ENCODE measurements at regions not wholly inside any gene's neighbourhood (a gene's known extent, or its start where the extent isn't known, plus 50 kb on each side); places are given as distances from the start of the nearest gene placed in this dataset.

DNA sequence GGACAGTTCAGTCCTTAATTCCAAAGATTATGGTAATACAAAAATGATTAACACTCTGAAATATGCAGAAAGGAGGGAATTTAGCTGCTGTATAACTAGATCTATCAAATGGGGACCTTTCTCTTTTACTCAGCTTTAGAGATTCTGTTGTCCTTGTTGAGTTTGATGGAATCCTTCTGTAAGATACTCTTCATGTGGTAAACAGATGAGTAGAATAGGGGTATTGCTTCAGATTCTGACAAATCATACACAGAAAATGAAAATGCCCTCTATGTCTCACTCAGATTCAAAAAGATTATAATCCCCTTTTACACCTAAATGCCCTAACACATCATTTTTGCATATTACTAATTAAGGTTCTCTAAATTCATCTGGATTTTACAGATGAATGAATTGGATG lies 50.7 kb downstream of the ARHGAP35 start:
- no peak for DNase-seq (ENCODE audit: low read depth)

DNA sequence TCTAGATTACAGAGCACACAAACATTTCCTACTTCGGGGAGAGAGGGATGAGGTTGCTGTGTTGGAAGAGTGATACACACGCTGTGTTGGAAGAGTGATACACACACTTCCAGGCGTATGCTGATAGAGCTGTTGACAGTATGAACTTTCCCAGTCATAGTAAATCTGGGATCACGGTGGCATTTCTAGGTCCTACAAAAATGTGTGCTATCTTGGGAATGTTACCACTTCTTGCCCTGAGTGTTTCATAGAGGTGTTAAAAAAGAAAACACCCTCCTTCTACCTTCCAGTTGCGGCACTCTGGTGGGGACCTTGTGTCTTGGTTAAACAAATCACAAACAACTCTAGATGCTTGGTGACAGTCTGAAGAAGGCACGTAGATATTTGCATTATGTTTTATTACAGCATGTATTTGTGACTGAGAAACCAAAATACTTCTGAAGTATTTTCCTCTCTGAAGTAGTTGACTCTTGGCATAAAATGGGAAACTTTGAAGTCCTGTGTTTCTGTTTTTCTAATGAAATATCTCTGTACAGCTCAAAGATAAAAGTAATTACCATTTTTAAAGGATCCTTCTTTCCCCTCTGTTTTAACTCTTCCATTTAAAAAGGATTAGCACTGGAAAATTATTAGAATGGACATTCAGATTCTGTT lies 52.5 kb downstream of the ARHGAP35 start:
- no peak for DNase-seq (ENCODE audit: low read depth)

DNA sequence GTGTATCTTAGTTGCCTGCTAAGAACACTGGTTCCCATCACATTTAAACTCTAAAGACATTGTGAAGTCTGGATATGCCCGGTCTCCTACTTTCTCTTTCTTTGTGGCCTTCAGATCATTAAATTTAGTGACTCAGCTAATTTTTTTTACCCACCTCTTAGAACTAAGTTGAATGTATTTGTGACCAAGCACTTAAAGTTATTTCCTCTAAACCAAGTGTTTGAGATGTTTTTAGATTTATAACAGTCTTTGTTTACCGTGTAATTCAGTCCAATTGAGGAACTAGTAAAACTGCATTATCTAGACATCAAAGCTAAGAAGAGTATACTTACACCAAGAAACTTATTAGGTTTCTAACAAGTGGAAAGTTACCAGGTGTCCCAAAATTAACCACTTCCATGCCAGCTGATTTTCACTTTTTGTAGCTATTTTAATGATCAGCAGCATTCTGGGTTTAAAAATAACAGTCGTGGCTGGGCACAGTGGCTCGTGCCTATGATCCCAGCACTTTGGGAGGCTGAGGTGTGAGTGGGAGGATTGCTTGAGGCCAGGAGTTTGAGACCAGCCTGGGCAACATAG lies 53.1 kb downstream of the ARHGAP35 start:
- DNase-seq (ENCODE audit: low read depth) = no peak

DNA sequence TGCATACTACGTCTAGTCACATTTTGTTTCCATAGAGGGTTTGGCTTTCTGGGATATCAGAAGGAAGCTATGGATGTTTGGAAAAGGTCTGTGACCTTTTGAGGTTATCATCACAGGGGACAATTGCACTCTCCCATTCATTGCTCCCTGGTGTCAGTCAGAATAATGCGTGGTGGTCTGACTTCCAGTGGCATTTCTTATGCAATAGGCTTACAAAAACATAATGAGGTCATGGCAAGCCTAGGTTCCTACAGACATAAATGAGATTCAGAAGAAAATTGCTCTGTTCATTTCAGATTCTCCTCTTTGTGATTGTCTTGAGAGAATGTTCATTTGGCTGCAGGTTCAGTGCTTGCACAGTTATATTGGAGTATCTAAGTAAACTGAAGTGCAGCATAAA lies 54.6 kb downstream of the ARHGAP35 start:
- DNase-seq (ENCODE audit: low read depth) = no peak

DNA sequence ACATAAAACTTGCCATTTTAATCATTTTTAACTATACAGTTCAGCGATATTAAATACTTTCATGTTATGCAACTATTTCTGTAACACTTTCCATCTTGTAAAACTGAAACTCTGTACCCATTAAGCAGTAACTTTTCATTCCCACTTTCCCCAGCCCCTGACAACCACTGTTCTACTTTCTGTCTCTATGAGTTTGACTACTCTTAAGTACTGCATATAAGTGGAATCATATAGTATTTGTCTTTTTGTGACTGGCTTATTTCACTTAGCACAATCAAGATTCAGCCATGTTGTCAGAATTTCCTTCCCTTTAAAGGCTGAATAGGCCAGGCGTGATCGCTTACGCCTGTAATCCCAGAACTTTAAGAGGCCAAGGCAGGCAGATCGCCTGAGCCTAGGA lies 56.2 kb downstream of the ARHGAP35 start:
- DNase-seq (ENCODE audit: low read depth) = no peak

DNA sequence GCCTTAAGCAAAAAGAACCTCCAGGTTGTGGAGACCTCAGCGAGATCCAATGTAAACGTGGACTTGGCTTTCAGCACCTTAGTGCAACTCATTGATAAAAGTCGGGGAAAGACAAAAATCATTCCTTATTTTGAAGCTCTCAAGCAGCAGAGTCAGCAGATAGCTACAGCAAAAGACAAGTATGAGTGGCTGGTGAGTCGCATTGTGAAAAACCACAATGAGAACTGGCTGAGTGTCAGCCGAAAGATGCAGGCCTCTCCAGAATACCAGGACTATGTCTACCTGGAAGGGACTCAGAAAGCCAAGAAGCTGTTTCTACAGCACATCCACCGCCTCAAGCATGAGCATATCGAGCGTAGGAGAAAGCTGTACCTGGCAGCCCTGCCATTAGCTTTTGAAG lies 58.5 kb downstream of the ARHGAP35 start:
- no peak for DNase-seq (ENCODE audit: low read depth)

DNA sequence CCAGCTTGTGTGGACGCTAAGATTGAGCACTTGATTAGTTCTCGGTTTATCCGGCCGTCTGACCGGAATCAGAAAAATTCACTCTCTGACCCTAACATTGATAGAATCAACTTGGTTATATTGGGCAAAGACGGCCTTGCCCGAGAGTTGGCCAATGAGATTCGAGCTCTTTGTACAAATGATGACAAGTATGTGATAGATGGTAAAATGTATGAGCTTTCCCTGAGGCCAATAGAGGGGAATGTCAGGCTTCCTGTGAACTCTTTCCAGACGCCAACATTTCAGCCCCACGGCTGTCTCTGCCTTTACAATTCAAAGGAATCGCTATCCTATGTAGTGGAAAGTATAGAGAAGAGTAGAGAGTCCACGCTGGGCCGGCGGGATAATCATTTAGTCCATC lies 59.6 kb downstream of the ARHGAP35 start:
- no peak for DNase-seq (ENCODE audit: low read depth)

DNA sequence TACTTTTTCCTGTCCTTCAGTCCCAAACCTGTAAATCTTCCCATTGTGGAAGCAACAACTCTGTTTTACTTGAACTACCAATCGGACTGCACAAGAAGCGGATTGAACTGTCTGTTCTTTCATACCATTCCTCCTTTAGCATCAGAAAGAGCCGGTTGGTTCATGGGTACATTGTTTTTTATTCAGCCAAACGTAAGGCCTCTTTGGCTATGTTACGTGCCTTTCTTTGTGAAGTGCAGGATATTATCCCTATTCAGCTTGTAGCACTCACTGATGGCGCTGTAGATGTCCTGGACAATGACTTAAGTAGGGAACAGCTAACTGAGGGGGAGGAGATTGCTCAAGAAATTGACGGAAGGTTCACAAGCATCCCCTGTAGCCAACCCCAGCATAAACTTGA lies 60.3 kb downstream of the ARHGAP35 start:
- no peak for DNase-seq (ENCODE audit: low read depth)

DNA sequence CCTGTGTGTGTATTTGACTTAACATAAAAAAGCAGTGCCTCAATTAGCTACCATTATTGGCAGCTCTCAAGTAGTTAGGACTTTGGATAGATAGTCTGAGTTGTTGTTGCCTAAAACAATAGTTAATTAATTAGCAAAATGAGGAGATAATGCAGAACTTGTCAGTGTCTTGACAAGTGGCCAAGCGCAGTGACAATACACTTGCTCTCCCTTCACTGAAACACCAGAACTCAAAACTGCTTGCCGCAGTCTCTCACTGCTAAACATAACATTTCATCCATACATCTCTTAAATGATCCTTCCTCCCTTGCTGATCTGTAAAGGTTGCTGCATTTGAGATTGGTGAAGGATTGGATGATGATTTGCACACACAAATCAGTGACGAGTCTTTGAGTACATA lies 61.7 kb downstream of the ARHGAP35 start:
- no peak for DNase-seq (ENCODE audit: low read depth)

DNA sequence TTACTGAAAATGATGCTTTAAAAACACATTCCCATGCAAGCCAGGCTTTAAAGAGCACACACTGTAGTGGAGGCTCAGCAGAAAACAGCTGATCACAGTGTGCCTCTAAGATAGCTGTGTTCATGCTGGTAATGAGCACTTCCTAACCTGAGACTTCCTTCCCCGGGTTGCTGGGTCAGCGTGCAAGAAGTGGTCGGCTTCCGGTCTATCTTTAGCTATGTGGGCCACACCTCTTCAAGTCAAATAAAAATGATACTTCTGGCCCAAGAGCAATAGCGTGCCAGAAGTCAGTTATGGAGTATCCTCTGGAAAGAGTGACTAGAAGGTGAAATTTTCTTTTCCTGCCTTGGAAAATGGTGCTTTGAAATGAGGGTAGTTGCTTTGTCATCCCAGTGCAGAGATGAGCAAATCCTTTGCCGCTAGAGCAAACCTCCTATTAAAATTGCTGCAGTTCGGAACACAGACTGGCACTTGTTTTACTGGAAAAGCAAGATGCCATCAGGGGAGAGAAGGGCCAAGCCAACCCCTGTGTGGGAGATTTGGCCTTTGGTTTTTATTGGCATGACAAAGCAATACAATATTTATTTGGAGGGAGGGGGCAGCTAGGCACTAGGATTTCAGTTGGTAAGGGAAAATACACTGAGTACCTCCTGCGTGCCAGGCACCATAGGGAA lies 64.2 kb downstream of the ARHGAP35 start:
- no peak for DNase-seq (ENCODE audit: low read depth)

DNA sequence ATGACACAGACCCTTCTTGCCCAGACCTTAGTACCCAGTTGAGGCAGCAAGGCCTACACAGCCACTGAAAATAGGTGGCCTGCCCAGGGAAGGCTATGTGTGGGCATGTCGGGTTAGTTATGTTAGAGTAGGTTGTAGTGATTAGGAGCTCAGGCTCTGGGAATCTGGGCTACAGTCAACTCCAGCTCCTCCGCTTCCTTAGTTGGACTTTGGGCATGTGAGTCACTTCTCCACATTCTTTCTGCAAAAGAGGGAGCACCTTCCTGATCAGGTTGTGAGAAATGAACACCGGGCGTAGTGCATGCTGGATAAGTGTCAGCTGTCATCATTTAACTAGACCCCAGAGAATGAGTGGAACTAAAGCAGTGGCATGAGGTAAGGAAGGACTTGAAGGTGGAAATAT lies 64.8 kb downstream of the ARHGAP35 start:
- DNase-seq (ENCODE audit: low read depth) = no peak

DNA sequence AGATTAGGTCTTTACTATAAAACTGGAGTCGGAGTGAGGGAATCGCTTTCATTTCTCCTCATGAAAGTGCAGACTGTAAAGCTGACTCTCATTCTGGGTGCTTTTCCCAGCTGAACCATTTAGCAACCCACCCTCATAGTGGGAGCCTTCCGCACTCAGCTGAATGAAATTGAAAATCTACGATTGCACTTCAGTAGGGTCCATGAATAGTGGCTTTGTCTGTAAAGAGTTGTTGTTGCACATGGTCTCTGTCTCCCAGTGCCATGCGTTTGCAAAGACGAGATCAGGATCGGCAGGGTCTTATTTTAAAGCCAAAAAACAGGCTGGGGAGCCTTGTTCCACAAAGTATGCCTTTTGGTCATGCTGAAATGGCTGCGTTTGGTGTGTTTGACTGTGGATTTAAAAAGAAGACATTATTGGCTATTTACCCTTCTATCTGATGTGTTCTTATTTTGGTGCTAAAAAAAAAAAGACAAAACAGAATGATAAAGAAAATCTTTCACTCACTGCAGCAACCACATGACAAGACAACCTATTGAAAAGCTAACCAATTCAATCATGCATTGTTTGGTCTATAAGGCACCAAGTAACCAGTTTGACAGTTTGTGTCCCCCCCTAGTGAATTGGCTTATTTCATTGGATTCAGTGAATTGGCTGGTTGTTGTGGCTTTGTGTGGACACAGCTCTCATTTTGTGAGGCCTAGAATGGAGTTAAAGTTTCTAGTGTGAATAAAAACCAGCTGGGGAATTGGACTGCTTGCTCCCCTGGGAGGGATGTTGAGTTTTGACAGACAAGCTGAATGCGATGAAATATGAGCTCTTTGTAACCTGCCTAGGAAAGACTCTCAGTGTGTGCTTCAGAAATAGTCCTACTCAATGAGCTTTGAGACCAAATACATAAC lies 65.6 kb downstream of the ARHGAP35 start:
- DNase-seq (ENCODE audit: low read depth) = no peak

DNA sequence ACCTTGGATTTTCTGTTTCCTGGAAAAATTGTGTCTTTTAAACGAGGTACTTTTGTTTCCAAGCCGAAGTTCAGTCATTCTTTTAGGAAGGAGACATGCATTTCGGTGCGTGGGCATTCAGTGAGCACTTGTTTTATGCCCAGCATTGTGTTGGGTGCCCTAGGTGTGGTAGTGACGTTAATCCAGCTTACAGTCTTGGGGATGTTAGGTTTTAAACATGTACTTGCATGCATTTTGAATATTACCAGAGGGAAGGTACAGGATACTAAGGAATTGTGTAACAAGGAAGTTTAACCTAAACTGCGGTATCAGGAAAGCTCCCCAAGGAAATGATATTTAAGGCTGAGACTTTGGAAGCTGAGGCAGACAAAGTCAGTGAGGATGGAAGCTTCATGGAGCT lies 66.3 kb downstream of the ARHGAP35 start:
- no peak for DNase-seq (ENCODE audit: low read depth)

DNA sequence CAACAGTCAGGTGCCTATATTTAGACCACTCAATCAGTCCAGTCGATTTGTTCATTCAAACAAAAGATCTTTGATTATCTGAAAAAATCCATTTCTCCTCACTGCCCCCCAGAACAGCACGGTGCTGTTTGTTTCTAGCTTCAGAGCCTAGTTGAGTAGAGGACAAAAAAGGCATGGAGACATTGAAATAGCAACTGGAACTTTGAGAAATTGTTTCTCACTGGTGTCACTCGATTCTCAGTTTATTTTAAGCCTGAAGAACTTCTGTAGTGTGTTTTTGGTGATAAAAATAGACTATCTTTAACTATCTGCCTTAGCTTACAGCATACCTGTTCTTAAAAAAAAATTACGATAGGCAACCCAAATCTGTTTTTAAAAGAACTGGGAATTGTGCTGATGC lies 67.1 kb downstream of the ARHGAP35 start:
- no peak for DNase-seq (ENCODE audit: low read depth)

DNA sequence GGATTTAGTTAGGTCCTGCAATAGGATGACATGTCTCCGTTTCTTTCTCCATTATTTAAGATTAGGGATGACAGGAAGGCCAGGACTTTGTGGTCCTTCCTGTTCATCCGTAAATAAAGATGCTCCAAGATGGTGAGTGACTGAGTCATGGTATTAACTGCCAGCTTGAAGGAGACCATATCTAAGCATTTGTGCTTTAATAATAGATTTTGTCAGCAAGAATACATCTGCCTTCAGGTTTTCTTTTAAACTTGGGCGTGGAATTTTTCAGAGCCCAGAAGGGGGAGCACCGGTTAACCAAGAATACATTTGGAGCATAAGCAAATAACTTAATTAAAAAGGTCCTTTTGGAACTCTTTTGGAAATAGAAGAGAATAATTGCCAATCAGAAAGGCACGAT lies 68.2 kb downstream of the ARHGAP35 start:
- no peak for DNase-seq (ENCODE audit: low read depth)

DNA sequence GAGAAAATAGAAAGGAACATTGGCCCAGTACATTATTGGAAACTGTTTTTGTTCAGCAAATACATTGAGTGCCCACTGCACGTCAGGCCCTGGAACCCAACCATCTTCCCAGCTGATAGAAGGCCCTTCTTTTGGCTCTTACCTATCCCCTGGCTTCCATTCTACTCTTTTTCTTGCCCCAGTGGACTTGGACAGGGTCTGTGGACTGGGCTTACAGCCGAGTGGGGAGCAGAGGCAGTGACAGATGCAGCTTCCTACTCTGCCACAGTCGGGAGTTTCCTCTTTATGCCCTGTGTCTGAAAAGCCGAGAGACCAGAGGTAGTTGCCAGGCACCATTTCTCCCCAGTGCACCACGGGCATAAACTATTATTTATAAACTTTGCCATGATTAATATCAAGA lies 70.4 kb downstream of the ARHGAP35 start:
- DNase-seq (ENCODE audit: low read depth) = no peak

DNA sequence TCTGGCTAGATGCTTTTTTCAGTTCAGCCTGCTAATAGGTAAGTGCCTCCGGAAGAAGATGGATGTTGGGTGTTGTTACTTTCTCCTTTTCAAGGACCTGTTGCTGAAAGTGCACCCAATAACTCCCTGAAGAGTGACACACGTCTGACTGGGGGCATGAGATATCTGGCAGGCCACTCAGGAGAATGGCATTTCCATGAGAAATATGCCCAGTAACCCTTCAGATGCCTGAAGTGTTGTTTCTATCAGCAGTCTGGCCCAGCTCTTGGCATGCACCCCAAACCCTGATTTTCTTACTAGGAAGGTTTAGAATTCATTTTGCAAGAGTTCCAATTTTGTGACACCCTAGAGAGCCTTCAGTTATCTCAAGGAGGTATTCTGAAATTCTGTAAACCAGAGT lies 71.5 kb downstream of the ARHGAP35 start:
- DNase-seq (ENCODE audit: low read depth) = no peak

DNA sequence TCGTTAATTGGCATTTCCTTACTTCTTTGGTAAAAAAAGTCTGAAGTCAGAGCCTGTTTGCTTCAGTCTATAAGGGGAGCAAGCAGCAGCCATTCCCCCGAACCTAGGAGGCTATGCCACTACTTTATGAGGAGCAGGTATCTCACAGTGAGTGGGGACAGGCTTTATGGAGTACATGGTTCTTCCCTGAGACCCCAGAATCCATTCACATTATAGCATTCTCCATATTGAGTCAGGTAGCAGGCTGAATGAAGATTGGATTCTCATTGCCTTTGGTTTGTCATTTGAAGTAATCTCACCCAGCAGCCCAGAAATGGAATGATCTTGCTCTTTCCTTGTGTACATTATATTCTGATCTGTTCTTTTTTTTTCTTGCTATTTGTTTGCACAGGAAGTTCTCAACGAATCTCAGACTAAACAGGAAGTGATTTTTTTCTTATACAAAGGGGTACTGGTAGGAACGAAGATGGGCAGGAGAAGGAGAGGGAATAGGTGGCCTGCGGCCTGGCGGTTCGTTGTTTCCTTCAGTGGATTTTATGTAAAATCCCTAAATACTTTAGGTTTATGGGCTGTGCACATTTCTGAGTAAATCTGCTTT lies 74.4 kb downstream of the ARHGAP35 start:
- DNase-seq (ENCODE audit: low read depth) = no peak

DNA sequence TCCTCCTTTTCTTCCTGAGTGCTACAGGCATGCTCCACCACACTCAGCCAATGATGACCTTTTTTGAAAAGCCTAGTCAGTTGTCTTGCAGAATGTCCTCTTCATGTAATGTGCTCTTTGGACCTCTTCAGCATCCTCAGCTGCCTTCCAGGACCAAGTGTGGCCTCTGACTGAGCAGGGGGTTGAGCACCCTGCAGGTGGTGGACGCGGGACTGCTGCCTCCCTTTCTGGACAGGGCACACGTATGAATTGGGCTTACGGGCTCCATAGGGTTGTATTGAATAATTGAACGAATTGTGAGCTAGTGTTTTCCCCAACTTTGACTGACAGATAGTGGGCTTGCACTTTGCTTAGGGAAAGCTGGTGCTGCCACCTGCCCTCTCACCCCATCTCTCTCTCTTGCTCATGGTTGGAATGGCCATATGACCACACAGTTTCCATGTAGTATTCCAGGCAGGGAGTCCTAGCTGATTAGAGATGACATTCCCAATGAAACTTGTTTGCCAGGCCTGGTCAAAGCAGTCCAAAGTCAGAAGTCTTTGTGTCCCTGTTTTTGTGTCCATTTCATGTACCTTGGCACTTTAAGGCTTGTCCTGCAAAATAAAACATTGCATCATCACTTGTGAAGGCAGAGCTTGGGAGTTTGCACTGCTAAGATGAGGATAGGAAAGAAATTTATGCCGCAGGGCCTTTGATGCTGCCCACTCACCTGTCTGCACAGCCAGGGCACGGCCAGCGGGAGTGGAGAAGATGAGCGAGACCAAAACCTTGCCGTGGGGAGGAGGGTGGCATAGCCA lies 76.3 kb upstream of the NPAS1 start:
- no peak for DNase-seq (ENCODE audit: low read depth)

DNA sequence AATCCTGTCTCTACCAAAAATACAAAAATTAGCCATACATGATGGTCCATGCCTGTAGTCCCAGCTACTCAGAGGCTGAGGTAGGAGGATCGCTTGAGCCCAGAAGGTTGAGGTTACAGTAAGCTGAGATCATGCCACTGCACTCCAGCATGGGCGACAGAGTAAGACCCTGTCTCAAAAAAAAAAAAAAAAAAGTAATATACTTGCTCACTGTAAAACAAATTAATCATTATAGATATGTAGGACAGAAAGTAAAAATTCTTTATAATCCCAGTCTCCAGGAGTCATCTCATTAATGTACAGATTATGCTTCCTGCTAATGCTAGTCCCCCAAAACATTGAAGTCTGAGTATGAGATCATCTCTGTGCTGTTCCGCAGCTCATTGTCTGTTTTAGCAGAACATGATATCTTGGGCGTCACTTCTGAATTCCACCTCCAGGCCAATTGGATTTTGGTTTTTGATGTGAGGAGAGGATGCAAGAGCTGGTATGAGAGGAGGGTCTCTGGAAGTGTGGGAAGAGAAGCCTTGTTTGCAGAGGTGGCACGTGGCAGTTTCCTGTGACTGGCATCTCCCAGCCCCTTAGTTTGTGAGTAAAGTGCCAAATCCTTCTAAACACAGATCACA lies 75.4 kb upstream of the NPAS1 start:
- DNase-seq (ENCODE audit: low read depth) = no peak

Measured in activated T-helper 9 cell treated with anti-CD3 and anti-CD28 coated beads, Interleukin-2, amount 50 U/mL, for 16 hours (primary cell).